Activated CD4-positive, alpha-beta T cell treated with anti-CD3 and anti-CD28 coated beads, Interleukin-2, Interleukin-6, amounts not matched to agents 100 ng/mL and 50 ng/mL, durations not matched to agents 16 hours and 8 hours (primary cell): ENCODE measurements at regions not wholly inside any gene's neighbourhood (a gene's known extent, or its start where the extent isn't known, plus 50 kb on each side); places are given as distances from the start of the nearest gene placed in this dataset.
"Not testable (repeated sequence)": the region's sequence is repeated elsewhere in the genome, so short reads cannot be mapped to it uniquely, and the experiment has no call there.

Experiments used
- DNase-seq: peaks from one replicate; pipeline ENCODE4 v3.0.0-alpha.2; 2020

DNA sequence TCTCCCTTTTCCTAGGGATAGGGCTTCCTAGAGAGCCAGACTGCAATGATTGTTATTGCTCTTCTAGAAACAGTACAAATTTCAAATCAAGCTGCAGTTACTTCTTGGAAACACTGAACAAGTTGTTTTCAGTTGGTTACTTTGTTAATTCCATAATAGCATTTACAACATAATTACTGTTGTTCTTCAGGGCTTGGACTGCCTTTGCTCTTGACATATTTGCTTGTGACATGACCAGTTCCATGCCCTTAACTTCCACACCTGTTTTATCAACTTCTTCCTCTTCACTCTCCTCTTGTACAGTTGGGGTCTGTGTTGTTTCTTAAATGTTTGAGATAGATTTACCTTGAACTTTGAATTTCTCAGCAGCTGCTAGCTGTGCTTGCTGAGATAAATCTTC is 104.4 kb downstream of the SEC23IP start:
- no peak for DNase-seq

DNA sequence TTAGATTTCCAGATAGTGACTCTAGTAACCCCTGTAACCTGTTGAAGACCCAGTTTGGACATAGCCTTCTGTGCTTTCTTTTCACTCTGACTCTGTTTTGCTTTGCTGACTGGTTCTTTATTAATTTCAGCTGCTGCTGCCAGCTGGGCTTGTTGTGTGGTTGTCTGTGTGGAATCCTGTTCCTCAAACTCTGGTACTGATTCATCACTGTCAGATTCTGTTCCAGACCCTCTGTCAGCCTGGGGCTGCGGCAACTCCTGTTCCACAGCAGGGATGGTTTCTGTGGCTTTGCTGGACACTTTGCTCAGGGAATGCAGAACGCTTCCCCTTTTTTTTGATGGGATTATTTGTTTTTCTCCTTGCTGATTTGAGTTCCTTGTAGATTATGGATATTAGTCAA is 104.9 kb downstream of the SEC23IP start:
- DNase-seq: no peak

DNA sequence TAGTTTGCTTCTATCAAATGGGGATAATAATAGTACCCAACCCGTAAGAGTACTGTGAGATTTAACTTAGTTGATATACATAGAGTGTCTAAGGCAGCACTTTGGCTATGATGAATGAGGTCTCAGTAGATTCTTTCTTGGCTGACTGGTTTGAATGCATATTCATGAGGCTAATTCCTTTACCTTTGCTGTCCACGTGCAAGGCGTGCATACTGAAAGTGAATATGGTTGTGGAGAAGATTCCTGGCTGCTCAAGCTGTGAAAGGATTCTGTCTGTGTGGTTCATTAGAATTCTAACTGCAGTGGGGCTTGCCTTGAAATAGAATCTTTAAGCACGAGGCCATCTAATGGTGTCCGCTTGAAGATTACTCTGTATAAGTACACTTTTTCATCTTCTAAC is 110.3 kb downstream of the SEC23IP start:
- no peak for DNase-seq

DNA sequence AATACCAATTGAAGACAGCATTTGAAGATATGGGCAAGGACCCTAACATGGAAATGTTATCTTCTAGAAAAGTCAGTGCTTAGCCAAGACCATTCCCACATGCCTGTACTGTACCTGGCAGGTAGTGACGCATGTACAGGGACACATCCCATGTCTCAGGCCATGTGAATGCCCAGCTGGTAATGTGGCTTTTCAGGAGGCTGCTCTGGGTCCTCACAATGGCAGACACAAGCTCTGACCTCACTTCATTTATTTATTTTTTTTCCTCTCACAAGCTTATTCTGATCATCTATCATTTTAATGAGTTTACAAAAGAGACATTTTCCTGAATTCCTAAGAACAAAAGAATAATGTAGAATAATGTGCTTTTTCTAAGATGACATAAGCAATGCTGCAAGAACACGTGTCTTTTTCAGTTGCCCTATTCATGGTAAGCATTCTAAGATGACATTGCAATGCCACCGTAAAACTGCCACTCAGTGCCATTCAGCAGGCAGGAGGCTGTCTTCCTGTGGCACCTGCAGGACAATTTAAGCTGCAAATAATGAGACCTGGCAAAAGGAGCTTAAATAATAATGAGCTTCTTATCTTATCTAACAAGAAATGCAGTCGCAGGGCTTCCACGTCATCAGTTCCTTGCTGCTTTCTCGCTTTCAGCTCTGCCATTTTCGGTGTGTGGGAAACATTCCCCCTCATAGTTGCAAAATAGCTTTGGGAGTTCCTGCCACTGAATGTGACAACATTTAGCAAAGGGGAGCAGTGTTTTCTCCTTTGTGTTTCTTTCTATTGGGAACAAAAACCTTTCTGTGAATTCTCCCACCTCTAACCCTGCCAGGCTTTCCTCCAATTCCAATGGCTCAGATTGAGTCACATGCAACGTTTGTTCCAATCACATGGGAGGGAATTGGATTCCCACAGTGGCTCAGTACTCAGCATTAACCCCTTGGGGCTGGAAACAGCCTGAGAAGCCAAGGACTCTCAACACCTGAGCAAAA is 113.0 kb downstream of the SEC23IP start:
- DNase-seq: no peak

DNA sequence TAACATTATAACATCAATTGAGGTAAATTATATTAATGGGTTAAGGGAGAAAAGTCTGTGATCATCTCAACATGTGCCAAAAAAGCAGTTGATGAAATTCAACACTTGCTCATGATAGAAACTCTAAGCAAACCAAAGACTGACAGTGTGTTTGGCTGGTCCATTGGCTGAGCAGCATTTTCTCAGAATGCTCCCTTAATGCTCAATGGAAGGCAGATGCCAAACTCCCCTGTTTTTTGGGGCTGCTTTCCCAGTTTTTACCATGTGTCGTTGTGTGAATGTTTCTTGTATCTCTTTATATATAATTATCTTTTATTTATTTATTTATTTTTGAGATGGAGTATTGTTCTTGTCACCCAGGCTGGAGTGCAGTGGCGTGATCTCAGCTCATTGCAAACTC is 114.7 kb downstream of the SEC23IP start:
- no peak for DNase-seq

DNA sequence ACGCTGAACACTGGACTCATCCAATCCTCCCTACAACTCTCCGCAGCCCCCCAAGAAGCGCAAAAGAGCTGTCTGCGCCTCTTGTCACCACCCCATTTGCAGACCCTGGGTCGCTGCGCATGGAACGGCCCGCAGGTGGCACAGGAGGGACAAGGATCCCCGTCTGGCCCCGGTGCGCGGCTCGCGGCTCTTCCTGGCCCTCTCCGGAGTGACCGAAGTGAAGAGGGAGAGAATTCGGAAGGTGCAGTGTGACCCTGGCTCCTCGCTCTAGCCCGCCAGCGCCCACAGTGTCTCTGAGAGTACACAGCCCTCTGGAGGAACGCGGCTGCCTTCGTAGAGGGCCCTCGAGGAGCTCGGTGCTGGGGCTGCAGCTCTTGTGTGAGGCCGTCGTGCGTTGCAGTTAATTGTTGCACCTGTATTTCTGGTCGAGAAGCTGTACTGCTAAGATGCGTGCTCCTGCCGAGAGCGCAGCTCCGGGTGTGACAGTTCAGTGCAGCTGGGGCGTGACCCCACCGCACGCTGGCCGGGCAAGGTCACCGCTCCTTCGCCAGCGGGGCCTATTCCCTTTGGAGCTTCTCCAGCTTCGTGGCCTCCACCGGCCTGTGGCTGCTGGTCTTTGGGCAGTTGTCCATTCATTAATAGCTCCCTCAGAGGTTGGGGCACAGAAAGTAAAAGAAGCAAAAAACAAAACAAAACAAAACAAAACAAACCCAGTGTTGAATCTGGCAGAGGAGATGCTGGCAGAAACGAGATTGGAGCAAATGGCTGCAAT is 119.0 kb downstream of the SEC23IP start:
- no peak for DNase-seq

DNA sequence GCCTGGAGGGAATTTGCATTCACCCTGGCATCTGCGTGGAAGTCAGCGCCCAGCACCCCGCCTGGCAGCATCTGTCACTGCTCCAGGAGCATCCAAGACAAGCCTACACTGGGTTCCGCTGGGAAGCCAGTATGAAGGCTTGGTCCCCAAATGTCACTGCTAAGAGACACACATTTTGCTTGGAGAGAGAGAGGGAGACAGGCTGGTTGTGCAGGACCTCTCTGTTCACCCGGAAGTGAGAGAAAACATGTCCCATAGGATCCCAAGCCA is 119.5 kb downstream of the SEC23IP start:
- DNase-seq: no peak

DNA sequence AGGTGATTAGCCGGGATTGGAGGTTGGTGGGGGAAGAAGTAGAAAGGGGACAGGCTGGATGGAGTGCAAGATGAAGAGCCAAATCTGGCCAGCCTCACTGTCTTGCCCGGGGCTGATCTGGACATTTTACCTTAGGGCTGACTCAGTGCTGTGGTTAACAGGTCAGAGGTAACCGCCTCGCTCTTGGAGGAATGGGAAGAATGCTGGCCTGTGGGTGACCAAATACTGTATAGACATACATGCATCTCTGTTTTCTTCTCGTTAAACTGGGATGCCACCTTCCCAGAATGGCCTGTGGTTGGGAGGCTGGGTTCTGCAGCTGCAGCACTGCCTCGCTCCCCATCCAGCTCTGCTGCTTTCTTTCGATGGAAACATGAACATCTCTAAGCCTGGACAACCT is 120.0 kb downstream of the SEC23IP start:
- DNase-seq: no peak

DNA sequence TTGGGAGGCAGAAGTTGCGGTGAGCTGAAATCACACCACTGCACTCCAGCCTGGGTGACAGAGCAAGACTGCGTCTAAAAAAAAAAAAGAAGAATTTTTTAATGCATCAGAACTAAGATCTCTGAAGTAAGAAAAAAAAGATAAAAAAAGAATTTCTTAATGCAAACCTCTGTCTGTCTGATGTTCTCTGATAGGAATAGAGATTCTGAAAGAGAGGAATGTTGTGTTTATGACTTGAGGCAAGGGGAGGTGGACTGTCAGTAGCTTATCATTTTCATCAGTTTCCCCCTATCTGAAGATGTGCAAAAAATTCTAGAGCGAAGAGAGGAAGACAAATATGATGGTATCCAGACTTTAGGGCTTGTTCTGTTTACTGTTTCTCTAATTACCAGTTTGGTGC is 121.5 kb downstream of the SEC23IP start:
- no peak for DNase-seq

DNA sequence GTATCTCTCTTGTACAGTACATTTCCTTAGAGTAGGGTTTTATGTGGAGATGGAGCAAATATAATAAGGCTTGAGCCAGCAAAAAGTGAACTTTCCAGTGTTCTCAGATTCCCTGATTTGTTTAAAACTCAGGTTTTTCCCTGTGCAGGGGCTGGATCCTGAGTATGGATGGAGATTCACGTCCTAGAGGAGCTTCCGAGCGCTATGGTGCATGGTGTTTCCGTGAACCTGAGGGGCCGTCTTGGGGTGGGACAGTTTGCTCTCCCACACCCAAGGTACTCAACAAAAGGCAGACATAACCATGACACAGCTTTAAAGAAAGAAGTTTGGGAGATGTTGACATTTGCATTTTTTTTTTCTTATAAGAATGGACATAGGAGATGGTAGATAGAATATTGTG is 122.5 kb downstream of the SEC23IP start:
- no peak for DNase-seq

DNA sequence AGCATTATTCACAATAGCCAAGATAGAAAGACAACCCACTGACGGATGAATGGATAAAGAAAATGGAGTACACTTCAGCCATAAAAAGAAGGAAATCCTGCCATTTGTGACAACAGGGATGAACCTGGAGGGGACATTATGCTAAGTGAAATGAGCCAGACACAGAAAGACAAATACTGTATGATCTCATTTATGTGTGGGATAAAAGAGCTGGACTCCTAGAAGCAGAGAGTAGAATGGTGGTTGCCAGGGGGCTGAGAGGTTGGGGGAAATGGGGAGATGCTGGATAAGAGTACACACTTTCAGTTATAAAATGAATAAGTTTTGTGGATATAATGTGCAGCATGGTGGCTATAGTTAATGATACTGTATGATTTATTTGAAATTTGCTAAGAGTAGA is 124.4 kb downstream of the SEC23IP start:
- no peak for DNase-seq

DNA sequence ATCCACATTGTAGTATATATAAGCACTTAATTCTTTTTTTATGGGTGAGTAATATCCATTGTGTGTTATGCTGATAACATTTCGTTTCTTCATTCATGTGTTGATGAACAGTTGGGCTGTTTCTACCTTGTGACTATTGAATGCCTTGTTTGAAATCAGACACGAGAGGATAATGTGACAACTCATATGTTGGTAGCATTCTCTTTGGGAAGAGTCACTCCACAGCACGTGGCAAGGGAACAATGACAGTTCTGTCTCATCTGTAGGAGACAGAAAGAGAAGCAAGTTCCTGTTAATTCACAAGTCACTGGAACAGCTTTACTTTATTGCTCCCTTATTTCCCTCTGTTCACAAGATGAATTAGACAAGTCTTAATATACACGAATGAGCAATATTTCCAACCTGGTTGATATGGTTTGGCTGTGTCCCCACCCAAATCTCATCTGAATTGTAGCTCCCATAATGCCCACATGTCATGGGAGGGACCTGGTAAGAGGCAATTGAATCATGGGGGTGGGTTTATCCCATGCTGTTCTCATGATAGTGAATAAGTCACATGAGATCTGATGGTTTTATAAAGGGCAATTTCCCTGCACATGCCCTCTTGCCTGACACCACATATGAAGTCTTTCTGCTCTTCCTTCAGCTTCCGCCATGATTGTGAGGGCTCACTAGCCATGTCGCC is 125.3 kb downstream of the SEC23IP start:
- DNase-seq: no peak

DNA sequence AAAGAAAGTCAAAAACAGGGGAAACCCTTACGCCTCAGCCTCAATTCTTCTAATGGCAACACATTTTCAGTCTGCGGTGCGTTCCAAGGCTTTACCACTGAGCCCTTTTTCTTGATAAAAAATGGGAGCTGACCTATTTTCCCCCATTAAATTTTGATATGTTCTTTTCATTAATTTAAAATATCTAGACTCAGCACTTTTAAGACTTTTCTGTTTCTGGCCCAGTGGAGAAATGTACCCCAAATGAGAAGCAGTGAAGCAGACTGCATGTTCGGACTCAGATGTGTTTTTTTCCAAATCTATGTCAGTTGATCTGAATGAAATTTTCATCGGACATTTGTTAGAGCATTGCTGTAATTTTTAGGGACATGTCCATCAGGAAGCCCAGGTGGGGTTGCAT is 126.2 kb downstream of the SEC23IP start:
- DNase-seq: no peak

DNA sequence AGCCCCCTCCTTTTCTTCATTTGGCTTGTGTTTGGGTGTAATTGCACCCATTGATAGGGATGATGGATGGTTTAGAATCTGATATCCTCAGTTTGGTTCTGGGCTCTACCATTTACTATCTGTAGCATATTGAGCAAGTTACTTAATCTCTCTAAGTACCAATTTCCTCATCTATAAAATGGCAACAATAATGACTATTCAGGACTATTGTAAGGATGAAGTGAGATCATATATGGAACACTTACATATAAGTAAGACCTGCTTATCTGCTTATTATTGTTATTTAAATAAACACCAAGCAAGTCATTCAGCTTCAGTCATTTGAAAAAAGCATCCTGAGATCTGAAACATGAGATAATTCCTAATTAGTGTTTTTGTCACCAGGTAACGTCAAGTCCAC is 127.0 kb downstream of the SEC23IP start:
- no peak for DNase-seq

DNA sequence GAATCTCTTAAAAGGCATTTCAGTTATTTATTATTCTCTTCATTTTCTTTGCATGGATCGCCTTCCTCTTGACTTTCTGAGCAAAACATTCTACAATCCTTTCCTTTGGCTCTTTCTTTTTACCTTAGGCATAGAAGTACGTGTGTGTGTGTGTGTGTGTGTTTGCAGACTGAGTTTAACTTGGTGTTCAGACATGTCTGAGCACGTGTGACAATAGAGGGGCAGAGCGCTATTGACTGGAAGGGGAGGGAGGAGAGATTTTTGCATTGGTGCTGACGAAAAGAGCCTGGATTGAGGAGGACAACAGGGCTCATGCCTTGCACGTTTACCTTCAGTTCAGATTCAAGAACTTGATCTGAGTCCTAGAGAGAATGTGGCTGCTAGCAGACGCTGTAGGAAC is 129.8 kb downstream of the SEC23IP start:
- no peak for DNase-seq

DNA sequence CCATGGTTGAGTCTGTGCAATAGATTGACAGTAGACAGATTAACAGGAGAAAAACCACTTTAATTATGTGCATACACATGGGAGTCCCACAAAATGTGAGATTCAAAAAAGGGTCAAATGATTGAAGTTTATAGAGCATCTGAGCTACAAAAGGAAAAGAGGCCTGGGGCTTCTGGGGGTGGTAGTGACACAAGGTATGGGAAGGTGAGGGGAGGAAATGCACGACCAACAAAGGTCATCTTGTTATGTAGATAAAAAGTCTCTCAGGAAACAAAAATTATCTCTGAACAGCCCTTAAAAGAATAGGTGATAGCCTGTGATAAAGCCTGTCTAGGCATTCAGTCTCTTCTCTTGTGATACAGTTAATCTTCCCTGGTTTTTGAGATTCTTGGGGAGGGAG is 141.7 kb downstream of the SEC23IP start:
- DNase-seq: no peak

DNA sequence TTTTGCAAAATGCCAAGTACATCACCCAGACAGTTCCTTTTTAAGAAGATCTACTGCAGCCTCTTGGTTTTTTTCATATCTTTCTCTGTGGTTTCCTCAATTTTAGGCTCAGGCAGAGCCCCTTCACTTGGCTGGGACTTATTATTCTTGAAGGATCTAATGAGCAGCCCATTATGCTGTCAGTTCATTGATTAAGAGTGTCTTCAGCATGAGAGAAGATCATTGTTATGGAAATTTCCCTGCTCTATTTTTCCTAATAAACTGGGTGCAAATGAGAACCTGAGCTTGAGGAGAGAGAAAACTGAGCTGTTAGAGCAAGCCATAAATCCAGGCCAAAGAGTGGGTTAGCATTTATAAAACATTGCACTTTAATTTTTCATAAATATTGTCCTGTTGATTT is 146.5 kb downstream of the SEC23IP start:
- DNase-seq: no peak

DNA sequence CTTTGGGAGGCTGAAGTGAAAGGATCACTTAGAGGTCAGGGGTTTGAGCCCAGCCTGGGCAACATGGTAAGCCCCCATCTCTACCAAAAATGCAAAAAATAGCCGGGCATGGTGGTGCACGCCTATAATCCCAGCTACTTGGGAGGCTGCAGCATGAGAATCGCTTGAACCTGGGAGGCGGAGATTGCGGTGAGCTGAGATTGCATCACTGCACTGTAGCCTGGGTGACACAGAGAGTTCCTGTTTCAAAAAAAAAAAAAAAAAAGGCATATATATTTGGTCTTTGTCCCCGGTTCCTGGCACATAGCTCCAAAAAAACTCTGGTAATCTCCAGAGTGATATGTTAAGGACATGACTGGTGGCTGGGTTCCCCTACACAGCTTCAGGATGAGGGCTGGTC is 147.3 kb downstream of the SEC23IP start:
- no peak for DNase-seq

DNA sequence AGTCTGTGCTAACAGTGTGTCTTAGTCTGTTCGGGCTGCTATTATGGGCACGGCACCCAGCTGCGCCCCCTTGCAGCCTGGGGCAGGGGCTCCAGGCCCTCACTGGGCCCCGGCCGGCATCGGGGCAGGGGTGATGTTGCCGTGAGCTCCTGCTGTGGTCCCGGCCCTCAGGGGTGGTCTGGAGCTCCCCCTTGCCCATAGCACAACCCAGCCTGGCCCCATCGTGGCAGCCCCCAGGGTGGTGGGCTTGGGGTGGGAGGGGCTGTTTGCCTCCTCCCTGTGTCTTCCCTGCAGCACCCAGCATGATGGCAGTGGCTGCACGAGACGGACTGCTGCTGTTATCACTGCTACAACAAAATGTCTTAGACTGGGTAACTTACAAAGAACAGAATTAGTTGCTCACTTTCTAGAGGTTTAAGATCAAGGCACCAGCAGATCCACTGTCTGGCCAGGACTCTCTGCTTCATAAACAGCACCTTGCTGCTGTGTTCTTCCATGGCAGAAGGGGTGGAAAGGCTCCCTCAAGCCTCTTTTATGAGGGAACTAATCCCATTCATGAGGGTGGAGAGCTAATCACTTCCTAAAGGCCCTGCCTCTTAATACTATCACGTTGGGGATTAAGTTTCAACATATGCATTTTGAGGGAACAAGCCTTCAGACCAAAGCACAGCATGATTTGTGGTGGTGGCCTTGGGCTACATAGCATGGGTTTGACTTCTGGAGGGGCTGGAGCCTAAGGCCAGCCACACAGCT is 149.5 kb downstream of the SEC23IP start:
- DNase-seq: no peak

DNA sequence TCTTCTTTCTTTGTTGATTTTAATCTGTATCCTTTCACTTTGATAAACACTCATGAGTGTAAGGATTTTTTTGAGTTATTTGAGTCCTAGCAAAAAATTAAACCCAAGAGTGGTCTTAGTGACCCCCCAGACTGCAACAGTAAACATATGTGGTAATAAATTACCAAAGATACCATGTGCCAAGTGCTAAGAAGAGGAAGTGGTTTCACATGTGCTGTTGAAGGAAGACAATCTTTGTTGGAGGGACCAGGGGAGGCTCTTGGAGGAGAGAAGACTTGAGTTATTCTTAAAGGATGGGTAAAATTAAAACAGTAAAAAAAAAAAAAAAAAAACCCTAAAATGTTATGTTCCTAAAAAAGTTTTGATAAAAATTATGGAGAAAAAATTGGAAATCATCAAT is 150.2 kb downstream of the SEC23IP start:
- no peak for DNase-seq

DNA sequence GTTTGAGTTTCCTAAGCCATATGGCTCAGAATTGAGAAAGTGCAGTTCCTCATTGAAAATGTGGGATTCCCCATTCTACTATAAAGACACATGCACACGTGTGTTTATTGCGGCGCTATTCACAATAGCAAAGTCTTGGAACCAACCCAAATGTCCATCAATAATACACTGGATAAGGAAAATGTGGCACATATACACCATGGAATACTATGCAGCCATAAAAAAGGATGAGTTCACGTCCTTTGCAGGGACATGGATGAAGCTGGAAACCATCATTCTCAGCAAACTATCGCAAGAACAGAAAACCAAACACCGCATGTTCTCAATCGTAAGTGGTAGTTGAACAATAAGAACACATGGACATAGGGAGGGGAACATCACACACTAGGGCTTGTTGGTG is 154.8 kb downstream of the SEC23IP start:
- DNase-seq: not testable (repeated sequence)

DNA sequence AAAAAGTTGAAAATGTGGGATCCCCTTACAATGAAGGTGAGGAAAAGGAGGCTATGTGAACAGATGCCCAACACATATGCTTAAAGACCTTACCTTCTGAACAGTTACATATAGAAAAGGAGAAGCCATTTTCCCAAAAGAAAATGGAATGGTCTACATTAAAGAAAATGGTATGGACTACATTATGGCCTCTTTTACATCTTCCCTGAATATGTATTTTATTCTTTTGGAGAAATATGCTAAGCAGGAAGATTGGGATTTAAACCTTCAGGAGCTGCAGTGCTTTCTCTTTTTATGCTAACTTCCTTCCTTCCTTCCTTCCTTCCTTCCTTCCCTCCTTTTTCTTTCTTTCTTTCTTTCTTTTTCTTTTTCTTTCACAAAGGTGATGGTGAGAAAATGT is 155.4 kb downstream of the SEC23IP start:
- DNase-seq: no peak

DNA sequence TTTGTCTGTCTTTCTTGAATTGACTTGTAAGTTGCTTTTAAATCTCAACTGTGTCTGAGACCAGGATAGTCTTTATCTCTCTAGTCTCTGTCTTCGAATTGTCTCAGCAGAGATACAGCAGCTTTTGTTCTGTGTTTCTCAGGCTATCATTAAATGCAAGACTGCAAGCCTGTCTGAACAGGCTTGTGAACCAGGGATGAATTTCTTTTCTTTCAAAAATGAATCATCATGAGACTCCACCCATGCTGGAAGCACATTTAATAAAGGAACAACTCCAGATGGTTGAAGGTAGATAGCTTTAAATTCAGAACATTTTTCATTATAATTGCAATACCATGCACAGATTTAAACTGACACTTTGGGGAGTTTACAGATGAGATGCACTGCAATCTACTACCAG is 155.9 kb downstream of the SEC23IP start:
- DNase-seq: no peak
